Superior temporal gyrus (tissue), 1 donor: ENCODE measurements at regions not wholly inside any gene's neighbourhood (a gene's known extent, or its start where the extent isn't known, plus 50 kb on each side); places are given as distances from the start of the nearest gene placed in this dataset.
"Not testable (repeated sequence)": the region's sequence is repeated elsewhere in the genome, so short reads cannot be mapped to it uniquely, and the experiment has no call there.

Experiments used
- DNase-seq: peaks from one replicate; pipeline ENCODE4 v3.0.0-alpha.2; 2016; ENCODE audit errors: extremely low spot score

DNA sequence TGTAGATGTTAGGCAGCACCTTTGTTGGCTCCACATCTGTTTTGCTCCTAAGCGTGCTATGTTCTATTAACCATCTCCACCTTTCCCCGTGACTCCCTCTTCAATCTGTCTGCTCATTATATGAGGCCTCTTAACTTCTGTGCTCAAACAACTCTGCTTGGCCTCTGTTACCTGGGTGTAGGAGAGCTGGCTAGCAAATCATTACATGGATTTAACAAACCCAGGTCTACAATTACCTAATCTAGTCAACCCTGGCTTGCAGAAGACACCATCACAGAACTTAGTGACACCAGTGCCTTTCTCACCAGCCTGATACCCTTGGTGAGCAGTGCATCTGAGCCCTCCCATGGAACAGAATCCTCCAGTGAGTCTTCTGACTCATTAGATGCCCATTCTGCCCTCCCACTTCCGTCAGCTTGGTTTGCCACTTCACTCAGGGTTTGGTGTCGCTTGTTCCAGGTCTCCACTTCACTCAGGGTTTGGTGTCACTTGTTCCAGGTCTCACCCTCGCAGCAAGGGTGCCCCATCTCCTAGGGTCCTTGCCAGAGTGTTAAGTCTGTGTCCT is 92.0 kb upstream of the KIF26B start:
- DNase-seq: no peak

GRCh38 chr1:245061808-245062207 is 93.0 kb upstream of the KIF26B start:
- not testable (repeated sequence) for DNase-seq

DNA sequence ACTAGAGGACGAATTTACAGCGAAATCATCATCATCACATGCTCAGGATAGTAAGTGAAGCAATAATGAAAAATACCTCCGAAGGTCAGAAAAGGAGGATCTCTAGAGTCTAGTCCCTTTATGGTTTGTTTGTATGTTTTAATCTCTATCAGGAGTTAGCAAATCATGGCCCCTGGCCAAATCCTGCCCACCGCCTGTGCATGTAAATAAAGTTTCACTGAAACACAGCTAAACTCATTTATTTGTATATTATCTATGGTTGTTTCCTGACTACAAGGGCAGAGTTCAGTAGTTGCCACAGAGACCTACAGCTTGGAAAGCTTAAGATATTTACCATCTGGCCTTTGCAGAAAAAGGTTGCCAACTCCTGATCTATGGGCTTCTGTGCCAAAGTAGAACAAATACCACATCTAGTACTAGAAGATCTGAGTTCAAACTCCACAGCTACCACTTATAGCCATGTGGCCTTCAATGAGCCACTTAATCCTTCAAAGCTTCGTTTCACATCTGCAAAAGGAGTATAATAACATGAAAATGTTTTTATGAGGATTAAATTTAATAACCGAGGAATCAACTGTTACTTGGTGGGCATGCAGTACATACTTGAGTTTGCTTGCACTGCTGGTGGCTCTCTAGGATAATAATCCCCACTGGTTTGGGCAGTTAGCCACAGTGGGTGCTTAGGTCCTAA is 94.0 kb upstream of the KIF26B start:
- DNase-seq: no peak

DNA sequence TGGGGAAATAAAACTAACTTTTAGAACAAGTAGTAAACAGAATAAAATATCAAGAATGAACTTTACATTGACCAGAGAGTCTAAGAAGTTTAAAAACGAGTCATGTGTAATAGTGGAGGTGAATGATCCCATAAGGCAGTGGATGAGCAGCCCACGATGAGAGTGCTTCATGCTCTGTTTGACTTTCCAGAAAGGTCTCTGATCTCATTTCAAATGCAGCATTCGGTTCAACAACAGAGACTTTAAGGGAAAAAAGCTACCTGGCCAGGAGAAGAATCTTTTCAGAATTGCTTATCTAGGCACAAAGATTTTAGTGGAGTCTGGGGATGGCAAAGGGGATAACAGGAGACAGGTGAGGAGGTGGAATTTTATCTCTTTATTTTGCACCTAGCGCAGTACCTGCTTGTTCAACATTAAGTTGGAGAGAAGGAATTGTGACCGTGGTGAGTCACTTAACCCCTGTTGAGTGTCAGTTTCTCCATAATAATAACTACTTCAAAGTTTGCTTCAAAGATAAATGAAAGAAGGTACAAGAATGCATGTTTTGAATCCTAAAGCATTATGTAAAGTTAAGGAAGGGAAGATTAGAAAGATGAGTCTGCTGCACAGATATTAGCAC is 94.9 kb upstream of the KIF26B start:
- DNase-seq: no peak

- no peak for DNase-seq
Measured at GRCh38 chr1:245058882-245059281, 95.9 kb upstream of the KIF26B start.

DNA sequence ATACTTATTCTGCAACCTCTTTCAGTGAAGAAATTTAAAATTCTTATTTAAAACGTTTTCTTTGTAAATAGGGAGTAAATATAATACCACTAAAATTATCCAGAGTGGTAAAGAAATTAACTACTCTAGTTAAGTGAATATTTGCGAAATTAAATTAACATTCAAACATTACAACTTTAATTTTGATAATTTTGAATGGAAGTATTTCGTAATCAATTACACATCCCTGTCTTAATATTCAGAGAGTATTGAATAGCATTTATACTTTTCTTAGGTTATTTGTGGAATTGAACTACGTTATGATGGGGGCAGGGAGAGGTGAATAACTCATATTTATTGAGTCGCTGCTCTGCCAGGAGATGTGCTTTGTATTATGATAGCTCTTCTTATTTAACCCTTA is 96.3 kb upstream of the KIF26B start:
- DNase-seq: no peak

GRCh38 chr1:245056913-245057312 is 97.9 kb upstream of the KIF26B start:
- DNase-seq: no peak

- DNase-seq: not testable (repeated sequence)
Measured at GRCh38 chr1:245056296-245056695, 98.5 kb upstream of the KIF26B start.

DNA sequence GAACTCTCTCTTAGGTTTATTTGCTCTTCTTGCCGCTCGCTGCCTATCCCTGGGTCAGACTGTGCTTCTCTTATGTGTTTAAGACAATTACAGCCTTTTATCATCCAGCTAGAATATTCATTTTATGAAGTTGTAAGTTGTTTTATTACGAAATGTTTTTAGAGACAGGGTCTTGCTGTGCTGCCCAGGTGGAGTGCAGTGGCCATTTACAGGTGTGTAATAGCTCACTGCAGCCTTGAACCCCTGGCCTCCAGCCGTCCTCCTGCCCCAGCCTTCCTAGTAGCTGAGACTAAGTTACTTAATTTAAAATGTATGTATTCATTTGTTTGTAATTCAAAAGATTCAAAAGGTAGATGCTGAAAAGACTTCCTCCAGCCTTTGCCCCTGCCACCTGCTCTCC is 99.0 kb upstream of the KIF26B start:
- DNase-seq: no peak

GRCh38 chr1:245054507-245055270 is 100.1 kb upstream of the KIF26B start:
- DNase-seq: no peak

GRCh38 chr1:245054105-245054504 is 100.7 kb upstream of the KIF26B start:
- DNase-seq: no peak

DNA sequence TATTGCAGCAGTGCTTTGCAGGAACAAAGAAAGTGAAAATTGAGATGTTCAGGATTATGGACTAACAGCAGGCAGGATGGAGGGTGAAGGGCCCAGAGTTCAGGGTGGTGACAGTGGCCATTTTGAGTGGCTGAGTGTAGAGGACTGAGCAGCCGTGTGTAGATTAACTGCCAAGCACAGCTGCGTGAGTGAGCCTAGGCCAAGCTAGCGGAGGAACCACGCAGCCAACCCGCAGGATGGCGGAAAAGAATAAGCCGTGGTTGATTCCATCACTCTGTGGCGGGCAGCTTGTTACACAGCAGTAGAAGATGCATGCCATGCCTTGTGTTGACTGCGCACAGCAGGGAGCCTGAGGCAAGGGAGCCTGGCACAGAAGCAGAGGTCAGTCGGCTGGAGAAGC is 102.5 kb upstream of the KIF26B start:
- no peak for DNase-seq

DNA sequence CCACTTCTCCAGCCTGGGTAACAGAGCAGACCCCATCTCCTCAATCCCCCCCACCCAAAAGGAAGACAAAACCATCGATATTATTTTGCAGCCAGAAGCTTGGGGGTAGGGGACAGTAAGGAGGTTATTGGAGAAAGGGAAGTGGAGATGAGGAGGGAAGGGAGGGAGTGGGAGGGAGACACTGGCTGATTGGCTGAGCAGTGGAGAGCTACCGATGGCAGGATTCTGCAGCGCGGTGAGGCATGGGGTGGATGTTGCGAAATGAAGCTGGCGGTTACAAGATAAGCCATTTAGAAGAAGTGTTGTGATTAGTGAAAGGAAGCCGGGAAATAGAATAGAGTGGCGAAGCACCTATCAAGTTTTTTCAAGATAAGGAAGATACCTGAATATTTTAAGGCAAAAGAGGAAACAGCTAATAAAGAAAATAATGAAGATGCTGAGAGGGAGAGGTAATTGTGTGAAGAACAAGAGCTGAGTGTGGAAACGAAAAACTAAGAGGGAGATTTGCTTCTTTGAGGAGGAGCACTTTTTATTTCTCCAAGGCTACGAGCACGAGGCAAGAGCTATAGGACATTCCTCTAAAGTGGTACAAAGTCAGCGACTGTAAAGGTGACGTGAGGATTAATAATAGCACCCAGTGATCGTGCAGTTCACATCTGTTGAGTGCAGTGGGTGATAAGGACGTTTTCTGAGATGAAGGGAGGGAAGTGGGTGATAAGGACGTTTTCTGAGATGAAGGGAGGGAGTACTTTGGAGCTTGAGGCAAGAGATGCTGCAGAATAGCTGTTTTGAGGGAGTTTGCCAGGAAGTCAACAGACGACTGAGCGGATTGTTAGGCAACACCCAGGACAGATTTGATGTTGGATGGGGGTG is 103.2 kb upstream of the KIF26B start:
- DNase-seq: no peak

DNA sequence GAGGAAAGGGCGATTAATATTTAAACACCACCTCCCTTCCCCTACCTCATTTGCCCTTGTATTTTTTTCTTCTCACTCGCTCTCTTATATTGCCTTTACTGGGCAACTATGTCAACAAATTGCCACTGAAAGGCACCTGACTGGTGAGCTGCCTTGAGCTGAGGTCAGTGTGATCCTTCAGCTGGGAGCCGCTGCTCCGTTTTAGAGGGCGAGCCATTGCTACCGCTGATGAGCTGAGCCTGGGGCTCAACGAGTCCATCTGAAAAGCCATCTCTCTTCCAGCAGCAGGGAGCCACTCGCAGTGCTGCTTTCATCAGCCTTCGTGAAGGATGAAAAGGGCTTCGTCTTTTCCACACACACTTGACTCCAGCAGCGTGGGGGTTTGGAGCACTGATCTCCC is 108.0 kb upstream of the KIF26B start:
- DNase-seq: no peak

DNA sequence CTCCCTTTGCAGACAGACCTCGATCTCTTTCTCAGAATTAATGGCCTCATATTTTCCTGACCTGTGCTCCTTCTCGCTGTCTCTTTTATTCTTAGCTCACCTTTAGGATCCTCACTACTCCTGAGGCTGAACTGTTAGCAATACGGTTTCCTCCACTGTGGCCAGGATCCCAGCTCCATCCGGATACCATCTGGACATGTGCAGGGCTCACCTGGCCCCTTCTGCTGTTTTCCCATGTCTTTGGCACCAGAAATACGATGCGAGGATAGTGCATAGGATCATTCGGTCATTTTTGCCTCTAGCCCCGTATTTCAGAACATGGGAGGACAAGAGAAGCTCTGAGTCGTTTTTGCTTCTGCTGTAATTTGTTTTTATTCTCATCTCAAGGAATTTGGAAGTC is 108.5 kb upstream of the KIF26B start:
- no peak for DNase-seq

GRCh38 chr1:245045087-245045881 is 109.5 kb upstream of the KIF26B start:
- peak; percentile 27 for DNase-seq

DNA sequence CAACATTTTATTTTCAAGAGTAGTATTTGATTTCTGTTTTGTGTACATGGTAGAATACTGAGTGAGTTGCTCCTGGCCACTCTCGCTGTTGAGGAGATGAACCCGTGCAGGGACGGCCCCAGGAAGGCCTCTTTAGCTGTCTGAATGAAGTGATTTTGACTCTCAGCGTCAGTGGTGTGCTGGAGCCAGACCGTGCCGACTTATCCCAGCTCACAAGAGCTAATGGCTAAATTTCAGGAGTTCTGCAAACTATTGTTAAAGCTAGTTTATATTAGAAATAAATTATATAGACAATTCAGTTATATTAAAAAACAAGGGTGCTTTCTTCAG is 111.2 kb upstream of the KIF26B start:
- DNase-seq: no peak

DNA sequence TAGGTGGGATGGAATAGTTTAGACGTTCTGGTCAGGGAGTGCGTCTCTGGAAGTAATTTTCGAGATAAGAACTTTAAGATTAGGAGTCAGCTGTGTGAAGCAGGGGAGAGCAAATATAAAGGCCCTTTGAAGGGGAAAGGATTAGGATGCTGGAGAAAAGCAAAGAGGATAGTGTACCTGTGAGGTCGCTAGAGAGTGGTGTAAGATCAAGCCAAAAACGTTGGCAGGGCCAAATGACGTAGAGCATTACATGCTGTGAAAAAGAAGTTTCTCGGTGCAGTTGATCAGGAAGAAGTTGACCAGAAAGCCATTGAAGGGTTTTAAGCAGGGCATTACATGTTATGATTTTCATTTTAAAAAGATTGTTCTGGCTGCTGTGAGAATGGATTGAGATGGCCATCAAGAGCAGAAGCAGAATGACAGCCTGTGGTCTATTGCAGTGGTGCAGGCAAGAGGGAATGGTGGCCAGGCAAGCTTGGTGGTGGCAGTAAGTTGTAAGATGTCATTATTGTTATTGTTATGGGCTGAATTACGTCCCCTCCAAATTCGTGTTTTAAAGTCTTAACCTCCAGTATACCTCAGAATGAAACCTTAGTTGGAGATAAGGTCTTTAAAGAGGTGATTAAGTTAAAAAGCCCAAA is 113.6 kb upstream of the KIF26B start:
- DNase-seq: no peak

- DNase-seq: no peak
Measured at GRCh38 chr1:245039196-245039595, 115.6 kb upstream of the KIF26B start.

DNA sequence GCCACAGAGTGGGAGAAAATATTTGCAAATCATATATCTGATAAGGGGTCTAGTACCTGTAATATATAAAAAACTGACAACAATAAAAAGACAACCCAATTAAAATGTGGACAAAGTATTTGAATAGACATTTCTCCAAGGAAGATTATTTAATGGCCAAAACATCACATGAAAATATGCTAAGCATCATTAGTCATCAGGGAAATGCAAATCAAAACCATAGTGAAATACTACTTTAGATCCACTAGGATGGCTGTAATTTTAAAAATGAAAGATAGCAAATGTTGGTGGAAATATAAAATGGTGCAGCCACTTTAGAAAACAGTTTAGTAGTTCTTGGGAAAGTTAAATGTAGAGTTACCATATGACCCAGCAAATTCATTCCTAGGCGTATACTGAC is 118.7 kb upstream of the KIF26B start:
- DNase-seq: no peak

DNA sequence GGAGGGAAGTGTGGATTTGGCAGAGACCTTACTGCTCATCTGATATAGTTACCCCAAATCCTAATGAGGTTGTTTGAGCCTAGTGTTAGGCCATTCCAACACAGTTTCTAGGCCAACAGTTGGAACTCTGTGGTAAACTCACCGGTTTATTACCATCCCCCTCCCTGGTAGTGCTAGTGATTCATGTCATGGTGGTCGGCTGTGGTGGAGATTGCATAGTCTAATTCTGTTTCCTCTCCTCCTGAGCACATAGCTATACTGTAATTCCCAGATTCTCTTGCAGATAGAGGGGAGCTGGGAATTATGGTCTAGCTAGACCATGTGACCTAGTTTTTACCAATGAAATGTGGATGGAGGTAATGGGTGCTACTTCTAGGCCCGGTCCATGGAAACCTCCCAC is 123.7 kb upstream of the KIF26B start:
- no peak for DNase-seq
